NCI-H345 (cell line): ENCODE measurements at regions not wholly inside any gene's neighbourhood (a gene's known extent, or its start where the extent isn't known, plus 50 kb on each side); places are given as distances from the start of the nearest gene placed in this dataset.

Source experiments
- DNase-seq: peaks from one replicate; lab custom pipeline; 2025; lab: John Stamatoyannopoulos, UW

- no peak for DNase-seq
These were observed 117.0 kb downstream of the GAS1 start for GRCh38 chr9:86830356-86830755.

GRCh38 chr9:86829496-86830046, 117.7 kb downstream of the GAS1 start:
- no peak for DNase-seq

- no peak for DNase-seq
These were observed 118.7 kb downstream of the GAS1 start for GRCh38 chr9:86828631-86829030.

GRCh38 chr9:86827893-86828292, 119.4 kb downstream of the GAS1 start:
- DNase-seq: no peak

- no peak for DNase-seq
These were observed 122.0 kb downstream of the GAS1 start for GRCh38 chr9:86825299-86825698.

- no peak for DNase-seq
These were observed 125.1 kb downstream of the GAS1 start for GRCh38 chr9:86822006-86822801.

- no peak for DNase-seq
These were observed 126.1 kb downstream of the GAS1 start for GRCh38 chr9:86821006-86821845.

- no peak for DNase-seq
These were observed 127.8 kb downstream of the GAS1 start for GRCh38 chr9:86819552-86819951.

GRCh38 chr9:86818636-86819035, 128.7 kb downstream of the GAS1 start:
- DNase-seq: no peak

- DNase-seq: no peak
These were observed 130.4 kb downstream of the GAS1 start for GRCh38 chr9:86816868-86817267.

GRCh38 chr9:86816366-86816765, 130.9 kb downstream of the GAS1 start:
- DNase-seq: no peak

- DNase-seq: no peak
These were observed 134.7 kb downstream of the GAS1 start for GRCh38 chr9:86812616-86813015.

GRCh38 chr9:86809759-86810367, 137.4 kb downstream of the GAS1 start:
- no peak for DNase-seq

GRCh38 chr9:86809151-86809550, 138.2 kb downstream of the GAS1 start:
- DNase-seq: no peak

- no peak for DNase-seq
These were observed 139.8 kb downstream of the GAS1 start for GRCh38 chr9:86807367-86807976.

- DNase-seq: no peak
These were observed 143.3 kb downstream of the GAS1 start for GRCh38 chr9:86804011-86804410.

- DNase-seq: no peak
These were observed 144.2 kb downstream of the GAS1 start for GRCh38 chr9:86802900-86803673.

- DNase-seq: no peak
These were observed 146.1 kb downstream of the GAS1 start for GRCh38 chr9:86801246-86801645.

- DNase-seq: no peak
These were observed 146.6 kb downstream of the GAS1 start for GRCh38 chr9:86800681-86801080.

- DNase-seq: no peak
These were observed 148.3 kb downstream of the GAS1 start for GRCh38 chr9:86798966-86799365.

- DNase-seq: no peak
These were observed 150.6 kb downstream of the GAS1 start for GRCh38 chr9:86796666-86797065.
